ENCODE measurements at regions not wholly inside any gene's neighbourhood (a gene's known extent, or its start where the extent isn't known, plus 50 kb on each side); places are given as distances from the start of the nearest gene placed in this dataset.

DNA sequence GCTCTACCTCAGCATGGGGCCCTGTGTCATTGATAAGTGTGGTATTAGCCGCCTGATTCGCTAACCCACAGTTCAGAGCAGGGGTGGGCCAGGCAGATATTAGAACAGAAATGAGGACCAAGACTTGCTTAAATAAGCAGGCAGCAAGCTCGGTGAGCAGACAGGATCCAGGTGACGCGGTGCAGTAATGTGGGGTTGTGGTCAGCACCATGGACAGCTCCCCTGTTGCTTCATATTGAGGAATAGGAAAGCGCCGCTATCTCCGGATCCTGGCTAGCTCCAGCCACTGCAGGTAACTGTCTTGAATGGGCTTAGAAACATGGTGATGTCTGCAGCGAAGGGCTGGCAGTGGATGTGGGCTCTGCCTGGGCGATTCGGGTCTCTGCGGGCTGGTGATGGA lies 51.3 kb upstream of the GPR26 start:
- H3K4me3 ChIP-seq, result no peak overlapping the region
- no peaks in the 10 kb centered on the region for H3K27me3 ChIP-seq
- DNase-seq, result peak in 1 of 2 donors; percentile 67
- intact Hi-C loops (cut with DNase I; ENCODE audit: low total_unique reads), result no loop called here
- H3K27ac ChIP-seq, result no peak overlapping the region
- TF ChIP-seq, protein P1, sequence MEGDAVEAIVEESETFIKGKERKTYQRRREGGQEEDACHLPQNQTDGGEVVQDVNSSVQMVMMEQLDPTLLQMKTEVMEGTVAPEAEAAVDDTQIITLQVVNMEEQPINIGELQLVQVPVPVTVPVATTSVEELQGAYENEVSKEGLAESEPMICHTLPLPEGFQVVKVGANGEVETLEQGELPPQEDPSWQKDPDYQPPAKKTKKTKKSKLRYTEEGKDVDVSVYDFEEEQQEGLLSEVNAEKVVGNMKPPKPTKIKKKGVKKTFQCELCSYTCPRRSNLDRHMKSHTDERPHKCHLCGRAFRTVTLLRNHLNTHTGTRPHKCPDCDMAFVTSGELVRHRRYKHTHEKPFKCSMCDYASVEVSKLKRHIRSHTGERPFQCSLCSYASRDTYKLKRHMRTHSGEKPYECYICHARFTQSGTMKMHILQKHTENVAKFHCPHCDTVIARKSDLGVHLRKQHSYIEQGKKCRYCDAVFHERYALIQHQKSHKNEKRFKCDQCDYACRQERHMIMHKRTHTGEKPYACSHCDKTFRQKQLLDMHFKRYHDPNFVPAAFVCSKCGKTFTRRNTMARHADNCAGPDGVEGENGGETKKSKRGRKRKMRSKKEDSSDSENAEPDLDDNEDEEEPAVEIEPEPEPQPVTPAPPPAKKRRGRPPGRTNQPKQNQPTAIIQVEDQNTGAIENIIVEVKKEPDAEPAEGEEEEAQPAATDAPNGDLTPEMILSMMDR (IDR thresholded peaks at IDR 0.05), result no peak
- H3K36me3 ChIP-seq, result no peaks in the 10 kb centered on the region
- H3K4me1 ChIP-seq, result no peaks in the 10 kb centered on the region
- H3K9me3 ChIP-seq, result no peaks in the 10 kb centered on the region

Measured in tibial artery (tissue), 4 donors.